Fibroblast of pulmonary artery (primary cell): ENCODE measurements at regions not wholly inside any gene's neighbourhood (a gene's known extent, or its start where the extent isn't known, plus 50 kb on each side); places are given as distances from the start of the nearest gene placed in this dataset.

ENCODE experiments used
- DNase-seq: peaks from one replicate; pipeline ENCODE4 v3.0.0-alpha.2; 2010; ENCODE audit warnings: low read depth
- H3K4me3 ChIP-seq: replicated peaks from 2 replicates; pipeline ENCODE4 v1.5.1; 2011; ENCODE audit warnings: low read depth, mild to moderate bottlenecking, control low read depth, low read length, moderate library complexity
- CTCF ChIP-seq: IDR thresholded peaks from 2 replicates; pipeline ENCODE4 v1.5.1; 2011; ENCODE audit warnings: mild to moderate bottlenecking, control low read depth, low read length, inconsistent platforms; ENCODE audit errors: missing control alignments

- TF ChIP-seq CTCF, result no peak
- H3K4me3 ChIP-seq, result no peak overlapping the region
- no peak for DNase-seq
These were observed 164.8 kb upstream of the ACVR2A start for GRCh38 chr2:147679955-147680531.

- no peak overlapping the region for H3K4me3 ChIP-seq
- no peak for TF ChIP-seq CTCF
- no peak for DNase-seq
These were observed 165.5 kb upstream of the ACVR2A start for GRCh38 chr2:147679191-147679954.

- no peak for DNase-seq
- no peak for TF ChIP-seq CTCF
- no peak overlapping the region for H3K4me3 ChIP-seq
These were observed 179.7 kb upstream of the ACVR2A start for GRCh38 chr2:147665105-147665504.

GRCh38 chr2:147663962-147664361 lies 180.9 kb upstream of the ACVR2A start:
- no peak overlapping the region for H3K4me3 ChIP-seq
- DNase-seq, result no peak
- no peak for TF ChIP-seq CTCF

- no peak overlapping the region for H3K4me3 ChIP-seq
- TF ChIP-seq CTCF, result no peak
- DNase-seq, result no peak
These were observed 181.5 kb upstream of the ACVR2A start for GRCh38 chr2:147663153-147663961.

GRCh38 chr2:147662221-147662620 lies 182.6 kb upstream of the ACVR2A start:
- no peak for DNase-seq
- TF ChIP-seq CTCF, result no peak
- H3K4me3 ChIP-seq, result no peak overlapping the region
